HG03196 (cell line): ENCODE measurements at regions not wholly inside any gene's neighbourhood (a gene's known extent, or its start where the extent isn't known, plus 50 kb on each side); places are given as distances from the start of the nearest gene placed in this dataset.
A peak's percentile ranks its signal among the peaks of the same experiment; 100 is the strongest.

ENCODE experiments used
- ATAC-seq: cut with Tn5 transposase; IDR thresholded peaks from one replicate; pipeline ENCODE4 v1.9.1; 2021; ENCODE audit not compliant: unreplicated experiment

DNA sequence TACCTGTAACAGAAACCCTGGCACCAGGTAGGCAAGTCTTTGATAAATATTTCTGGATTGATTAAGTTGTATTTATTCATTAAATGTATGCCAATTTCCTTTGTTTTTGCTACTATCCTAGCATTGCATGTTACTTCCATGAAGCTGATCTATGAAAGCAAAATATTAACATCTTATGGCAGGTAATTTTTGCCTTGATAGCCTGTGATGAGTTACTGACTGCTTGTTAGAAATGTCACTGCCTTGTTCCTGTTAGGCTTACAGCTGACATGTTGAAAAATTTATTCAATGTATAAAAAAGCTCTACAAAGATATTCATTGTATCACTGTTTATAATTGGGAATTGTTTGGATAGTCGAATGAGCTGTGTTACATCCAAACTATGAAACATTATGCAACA is 830.1 kb downstream of the TUSC7 start:
- no peak for ATAC-seq

DNA sequence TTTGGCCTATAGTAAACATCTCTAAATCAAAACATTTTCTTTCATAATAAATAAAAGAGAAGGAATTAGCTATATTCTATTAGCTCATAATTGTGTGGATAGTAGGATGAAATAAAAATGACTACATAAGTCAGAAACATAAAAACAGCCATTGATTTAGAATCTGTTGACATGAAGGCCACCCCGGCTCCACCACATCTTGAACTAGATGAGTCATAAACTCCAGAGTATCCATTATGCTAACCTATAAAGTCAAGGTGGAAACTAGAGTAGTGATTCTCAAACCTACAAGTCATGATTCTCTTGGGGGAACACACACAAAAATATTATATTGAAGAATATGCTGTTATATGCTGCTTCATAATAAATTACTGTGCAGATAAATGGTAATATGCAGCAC is 831.0 kb downstream of the TUSC7 start:
- no peak for ATAC-seq

DNA sequence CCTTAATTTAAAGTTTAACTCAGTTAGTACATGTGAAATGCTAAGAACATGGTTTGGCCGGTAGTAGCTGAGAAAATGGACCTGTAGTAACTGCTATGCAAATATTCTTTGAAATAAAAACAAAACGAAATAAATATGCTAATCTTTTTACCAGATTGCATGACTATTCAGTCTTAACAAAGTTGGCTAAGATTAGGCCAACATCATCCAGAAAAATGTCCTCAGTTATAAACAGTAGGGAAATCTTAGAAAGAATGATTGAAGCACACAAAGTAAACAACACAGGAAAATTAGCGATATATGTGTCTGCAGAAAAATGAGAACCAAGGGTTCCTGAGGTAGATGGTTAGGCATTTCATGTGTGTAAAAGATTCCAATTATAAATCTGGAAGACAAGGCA is 832.1 kb downstream of the TUSC7 start:
- ATAC-seq = no peak

DNA sequence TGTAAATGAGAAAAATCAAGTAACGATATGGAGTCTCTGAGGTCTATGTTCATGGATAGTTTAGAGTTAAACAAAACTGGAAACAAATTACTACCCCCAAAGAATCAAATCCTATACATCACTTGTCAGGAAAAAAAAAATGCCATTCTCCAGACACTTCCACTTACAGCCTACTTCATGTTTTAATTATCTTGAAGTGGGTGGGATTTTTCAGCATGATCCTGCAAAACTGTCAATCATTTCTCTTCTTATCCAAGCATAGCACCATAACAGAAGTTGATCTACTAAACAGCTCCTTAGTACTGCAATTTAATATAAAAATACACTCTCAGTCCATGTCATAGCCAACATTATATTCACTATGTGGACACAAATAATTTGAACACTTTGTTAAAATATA is 833.9 kb downstream of the TUSC7 start:
- ATAC-seq = no peak

DNA sequence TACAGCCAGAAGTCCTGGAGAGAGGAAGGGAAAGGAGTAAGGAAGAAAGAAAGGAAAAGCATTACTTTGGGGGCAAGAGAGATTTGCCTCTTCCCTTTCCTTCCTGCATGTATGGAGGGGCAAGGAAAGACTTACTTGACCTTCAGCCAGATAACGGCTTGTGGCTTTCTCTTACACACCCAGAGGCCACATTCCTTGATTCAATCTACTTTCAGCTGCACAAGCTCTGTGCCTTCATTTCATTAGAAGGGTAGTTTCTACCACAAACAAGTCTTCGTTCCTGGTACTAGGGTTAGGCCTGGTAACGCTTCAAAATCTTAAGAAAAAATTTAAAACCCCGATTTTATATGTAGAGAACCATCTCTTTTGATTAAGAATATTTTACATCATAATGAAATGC is 835.9 kb downstream of the TUSC7 start:
- no peak for ATAC-seq

DNA sequence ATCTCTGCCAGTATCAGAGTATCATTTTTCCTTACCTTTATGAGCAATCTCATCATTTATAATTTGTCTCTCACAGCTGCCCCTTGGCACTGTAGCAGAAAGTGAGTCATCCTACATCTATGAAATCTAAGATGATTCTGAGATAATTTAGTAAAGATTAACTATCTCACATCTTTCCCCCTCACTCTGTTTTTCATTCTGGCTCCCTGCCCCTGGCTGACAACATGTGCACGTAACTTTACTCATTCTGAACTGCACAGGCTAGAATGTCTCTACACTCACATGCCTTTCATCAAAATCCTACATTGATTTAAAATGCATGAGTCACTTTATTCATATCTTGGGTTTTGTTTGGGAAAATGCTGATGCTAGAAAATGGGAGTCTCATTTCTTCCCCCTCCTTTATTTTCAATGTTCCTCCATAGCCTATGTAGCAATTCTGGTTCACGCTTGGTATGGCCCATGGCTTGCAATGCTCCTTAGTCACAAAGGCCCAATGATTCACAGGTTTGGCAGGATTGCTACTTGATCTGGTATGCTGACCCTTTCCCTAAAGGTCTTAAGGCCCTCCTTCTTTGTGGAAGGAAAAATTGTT is 838.5 kb downstream of the TUSC7 start:
- no peak for ATAC-seq

DNA sequence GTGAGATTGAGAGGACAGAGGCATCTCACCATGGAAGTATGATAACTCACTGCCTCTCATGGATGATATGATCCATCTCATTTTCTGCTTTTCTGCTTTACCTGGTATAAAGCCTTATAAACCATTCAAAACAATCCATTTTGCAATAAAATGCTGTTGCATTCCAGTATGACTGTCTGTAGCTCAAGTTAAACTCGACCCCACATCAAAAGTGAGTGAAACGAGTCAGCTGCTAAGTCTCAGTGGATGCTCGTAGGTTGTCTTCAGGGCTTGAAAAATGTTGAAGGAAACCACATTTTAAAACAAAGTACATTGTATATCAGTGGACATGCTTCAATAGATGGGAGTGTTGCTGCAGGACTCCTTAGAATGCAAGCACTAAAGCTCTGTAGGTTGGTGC is 839.0 kb downstream of the TUSC7 start:
- ATAC-seq = no peak

DNA sequence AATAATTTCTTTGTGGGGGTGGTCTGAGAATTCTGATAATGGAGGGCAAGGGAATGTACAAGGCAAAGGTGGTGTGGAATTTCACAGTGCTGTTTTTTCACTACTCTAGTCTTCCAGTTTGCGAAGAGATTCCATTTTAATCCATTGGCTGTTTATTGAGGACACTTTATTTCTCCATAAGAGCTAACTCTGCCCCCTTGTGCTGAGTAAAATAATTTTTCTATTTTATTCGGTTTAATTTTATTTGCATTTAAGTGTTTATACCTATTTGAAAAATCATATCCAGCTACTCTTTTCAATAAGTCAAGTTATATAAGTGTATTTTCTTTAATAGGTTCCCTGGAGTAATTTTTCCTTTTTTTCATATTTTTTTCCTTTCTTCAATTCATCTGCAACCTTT is 840.1 kb downstream of the TUSC7 start:
- ATAC-seq = no peak

DNA sequence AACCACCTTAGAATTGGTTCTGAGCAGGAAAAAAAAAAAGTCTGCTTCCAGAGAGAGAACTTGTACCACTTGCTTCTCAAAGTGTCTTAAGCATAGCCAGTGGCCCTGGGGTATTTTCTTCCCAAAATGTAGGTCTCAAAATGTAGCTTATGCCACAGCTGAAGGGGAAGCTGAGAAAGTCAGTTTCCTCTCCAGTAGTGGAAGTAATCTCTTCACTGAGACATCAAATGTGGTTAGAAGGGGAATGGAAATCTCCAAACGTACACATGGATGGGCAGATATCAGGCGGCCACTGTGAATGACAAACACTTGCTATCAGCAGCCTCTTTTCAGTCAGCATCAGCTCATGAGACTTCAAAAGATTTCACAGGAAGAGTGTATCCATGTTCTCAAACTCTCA is 841.2 kb downstream of the TUSC7 start:
- no peak for ATAC-seq

DNA sequence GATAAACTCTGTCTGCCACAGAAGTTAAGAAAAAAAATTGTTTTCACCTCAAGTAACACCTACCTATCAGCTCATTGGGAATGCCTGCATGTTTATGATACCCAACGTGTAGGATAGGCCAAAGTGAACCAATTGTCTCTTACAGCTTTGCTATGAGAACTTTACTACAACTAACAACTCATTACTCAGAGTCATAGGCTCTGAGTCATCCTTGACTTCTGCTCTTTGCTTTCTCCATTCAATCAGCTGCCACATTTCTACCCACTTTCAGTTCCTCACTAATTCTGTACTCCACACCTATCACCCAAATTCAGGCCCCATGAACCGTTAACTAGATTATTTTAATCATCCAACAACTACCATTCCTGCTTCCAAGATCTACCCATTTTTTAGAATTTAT is 843.9 kb downstream of the TUSC7 start:
- peak; percentile 96 for ATAC-seq

DNA sequence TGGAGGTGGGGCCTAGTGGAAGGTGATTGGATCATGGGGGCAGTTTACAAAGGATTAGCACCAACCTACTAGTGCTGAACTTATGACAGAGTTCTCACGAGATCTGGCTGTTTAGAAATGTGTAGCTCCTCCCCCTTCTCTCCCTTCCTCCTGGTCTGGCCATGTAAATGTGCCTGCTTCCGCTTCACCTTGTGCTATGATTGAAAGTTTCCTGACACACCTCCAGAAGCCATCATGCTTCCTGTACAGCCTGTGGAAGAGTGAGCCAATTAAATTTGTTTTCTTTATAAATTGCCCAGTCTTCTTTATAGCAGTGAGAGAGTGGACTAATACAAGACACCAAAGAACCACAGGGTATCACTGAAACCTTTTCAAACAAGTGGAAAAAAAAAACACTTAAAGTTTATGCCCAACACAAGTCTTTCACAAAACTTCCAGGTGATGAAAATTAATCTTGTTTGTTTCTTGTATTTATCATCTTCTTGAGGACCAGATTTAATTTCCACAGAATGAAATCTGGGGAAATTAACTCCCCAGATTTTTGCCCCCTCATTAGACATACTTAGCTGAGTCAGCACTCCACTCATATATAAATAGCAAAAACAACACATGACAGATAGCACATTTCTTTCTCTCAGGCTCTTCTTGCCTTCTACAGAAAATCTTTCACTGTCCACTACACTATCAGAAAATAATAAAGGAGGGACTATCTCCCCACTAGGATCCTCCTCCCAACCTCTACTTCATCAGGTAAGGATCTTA is 847.2 kb downstream of the TUSC7 start:
- no peak for ATAC-seq

DNA sequence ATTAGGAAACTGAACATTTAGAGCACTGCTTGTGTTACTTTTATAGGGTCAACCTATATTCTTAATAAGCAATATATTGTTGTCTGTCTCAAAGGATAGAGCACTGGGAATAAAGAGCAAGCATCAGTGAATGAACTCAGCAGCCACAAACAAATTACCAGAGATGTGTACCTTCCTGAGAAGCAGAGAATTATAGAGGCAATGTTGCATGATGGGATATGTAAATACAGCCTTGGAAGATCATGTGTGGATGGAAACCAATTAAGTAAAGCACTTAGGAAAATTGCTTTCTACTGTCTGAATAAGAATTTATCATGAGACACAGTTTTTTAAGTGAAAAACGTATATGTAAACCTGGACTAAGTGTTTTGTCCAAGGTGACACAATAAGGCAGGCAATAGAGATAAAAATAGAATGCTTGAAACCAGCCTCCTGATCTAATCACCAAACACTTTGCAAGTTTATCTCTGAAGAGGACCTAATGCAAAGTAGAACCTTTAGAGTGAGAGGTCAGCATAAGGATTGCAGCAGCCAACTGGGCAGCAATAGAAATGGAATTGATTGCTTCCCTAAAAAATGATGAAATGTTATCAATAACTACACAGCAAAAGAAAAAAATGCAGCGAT is 848.0 kb downstream of the TUSC7 start:
- no peak for ATAC-seq

DNA sequence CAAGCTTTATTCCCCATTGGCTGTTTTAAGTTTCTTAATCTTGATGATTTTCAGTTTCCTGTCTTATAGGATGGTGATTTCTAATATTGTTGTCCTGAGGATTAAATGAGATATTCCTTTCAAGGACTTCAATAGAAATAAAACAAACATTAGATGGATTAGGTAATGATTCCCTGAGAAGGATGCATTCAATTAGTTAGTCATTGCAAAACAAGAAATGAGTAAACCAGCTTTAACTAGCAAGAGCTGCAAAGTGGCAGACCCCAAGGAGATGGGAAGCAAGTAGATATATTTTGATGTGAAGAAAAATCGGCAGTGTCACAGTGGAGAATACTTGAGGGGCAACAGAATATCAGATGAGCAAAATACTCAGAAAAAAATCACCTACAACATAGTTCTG is 849.1 kb downstream of the TUSC7 start:
- ATAC-seq = no peak

DNA sequence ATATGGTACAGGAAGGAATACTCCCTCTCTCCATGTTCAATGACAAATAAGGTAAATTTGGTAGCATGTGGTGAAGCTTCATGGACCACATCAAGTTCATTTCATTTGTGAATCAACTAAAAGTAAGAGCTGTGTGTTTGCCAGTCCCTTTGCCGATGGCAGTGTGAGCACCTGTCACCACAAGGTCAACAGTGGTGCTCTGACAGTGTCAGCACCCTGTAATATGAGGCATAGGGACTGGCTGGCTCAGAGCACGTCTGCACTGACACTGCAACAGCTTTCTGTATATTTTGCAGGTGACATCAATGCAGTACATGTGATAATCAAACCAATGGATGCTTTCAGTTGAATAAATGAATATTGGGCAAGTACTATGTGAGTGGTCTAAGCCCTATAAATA is 852.4 kb downstream of the TUSC7 start:
- no peak for ATAC-seq

DNA sequence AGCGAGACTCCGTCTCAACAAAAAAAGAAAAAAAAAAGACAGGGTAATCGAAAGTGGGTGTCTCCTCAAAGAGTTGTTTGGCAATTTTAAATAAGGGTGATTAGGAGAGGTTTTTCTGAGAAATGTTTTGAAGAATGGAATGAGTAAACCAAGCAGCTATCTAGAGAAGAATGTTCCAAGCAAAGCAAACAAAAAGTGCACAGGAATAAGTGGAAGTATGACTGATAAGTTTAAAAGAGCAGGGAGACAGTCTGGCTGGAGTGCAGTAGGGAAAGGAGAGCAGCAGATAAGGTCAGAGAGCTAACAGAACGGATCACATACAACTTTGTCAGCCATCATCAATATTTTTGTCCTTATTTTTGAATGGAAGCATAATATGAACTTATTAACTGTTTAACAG is 853.5 kb downstream of the TUSC7 start:
- ATAC-seq = no peak

DNA sequence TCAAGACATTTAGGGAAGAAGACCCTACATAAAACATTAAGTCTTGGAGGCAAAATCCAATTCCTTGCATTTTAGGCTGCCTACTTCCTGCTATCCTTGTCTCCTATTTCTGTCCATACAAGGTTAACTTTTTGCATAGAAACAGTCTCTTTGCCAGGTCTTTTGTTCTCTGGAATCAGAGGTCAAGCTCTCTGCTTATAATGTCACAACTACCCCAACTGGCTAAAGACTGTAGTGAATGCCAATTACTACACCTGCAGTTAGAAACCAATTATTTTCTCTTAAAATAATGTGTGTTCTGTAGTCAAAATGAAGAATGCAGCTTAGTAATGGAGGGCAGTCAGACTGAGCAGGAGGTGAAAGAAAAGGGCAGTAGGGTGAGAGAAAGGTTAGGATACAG is 856.2 kb downstream of the TUSC7 start:
- no peak for ATAC-seq

DNA sequence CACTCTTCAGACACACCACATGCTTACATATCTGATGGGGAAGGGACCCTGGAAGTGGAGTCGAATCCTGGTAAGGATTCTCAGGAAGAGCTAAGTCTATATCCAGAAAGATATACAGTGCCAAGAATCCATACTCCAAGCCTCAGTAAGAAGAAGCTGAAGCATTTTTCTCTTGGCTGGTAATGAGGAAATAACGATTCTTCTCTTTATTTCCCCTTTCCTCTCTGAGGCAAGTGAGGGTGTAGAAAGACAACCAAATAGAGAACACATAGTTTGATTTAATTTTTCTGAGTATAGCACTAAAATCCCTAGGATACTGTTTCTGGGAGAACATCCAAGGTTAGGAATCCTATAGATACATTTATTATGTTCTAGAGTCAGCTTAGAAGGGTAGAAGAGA is 857.3 kb downstream of the TUSC7 start:
- ATAC-seq = no peak

DNA sequence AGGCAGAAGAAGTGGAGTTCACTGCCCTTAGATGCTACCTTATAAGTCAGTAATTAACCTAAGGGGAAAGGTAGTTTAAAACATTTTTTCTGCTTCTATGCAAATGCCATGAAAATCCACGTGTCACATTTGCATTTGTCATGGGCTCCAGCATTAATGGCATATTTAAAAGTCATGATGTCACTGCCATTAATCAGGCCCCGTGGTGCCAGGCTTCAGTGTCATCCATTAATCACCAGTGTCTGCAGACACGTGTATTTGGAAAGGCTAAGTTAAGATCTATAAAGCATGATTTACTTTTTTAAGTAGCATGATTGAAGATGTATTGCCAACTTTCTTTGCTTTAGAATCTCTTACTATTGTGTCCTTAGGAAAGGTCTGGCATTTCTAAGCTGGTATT is 857.8 kb downstream of the TUSC7 start:
- ATAC-seq = no peak

DNA sequence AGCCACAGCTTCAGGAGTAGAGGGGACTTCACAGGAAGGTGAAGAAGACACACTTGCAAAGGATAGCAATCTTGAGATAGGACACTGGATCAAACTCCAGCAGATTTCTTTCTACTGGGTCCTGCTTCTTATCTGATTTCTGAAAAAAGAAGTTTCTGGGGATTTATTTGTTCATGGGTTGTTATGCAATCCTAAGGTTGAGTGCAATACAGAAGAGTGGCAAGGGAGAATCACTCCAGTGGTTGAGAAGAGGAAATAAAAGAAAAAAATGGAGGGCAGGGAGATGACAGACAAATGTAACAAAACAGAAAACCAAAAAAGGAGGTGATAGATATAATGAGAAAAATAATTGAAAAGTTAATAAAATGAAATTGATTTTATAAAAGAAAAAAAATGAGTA is 858.3 kb downstream of the TUSC7 start:
- no peak for ATAC-seq

DNA sequence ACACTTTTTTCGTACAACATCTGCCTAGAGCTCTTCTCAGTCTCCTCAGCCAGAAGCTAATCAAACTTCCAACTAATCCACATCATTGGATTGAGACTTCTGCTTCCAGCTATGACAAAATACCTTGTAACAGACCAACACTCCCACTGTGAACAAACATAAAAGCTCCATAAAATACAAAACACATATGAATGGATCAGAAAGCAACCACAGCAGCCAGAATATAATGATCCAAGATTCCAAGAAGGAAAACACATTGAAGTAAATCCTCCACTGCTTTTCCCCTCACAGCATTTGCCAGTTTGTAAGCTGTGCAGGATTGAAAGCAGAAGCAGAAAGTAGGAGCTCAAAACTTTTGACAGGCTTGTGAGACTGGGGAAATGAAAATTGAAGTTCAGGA is 863.2 kb downstream of the TUSC7 start:
- ATAC-seq = no peak

DNA sequence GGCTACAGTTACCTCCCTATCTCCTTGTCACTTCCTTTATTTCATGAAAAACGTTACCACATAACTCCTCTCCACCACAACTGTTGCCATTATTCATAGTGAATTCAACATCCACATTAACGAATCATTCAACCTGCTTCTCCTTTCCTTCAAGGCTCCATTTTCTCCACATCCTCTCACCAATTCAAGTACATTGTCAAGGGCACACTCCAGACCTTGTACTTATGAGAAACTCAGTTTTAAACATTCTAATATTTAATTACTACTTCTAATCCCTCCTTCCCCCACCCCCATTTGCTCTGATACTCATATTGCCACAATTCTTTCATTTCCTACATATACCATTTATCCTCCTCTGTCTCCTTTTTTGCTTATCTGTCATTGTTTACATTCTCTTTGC is 871.2 kb downstream of the TUSC7 start:
- ATAC-seq = no peak

DNA sequence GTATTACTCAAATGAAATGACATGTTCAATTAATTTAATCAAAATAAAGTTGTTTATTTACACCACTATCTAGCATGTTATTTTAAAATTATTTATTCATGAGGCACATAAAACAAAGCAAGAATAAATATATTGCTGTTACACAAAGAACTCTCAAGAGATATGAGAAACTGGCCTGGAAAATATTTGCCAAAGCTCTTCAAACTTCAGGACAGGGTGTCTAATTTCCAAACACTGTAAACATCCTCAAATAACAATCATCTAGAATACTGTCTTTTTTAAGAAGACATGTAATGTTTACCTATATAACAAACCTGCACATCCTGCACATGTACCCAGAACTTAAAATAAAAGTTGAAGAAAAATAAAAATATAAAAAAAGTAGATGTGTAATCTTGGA is 876.6 kb downstream of the TUSC7 start:
- no peak for ATAC-seq

DNA sequence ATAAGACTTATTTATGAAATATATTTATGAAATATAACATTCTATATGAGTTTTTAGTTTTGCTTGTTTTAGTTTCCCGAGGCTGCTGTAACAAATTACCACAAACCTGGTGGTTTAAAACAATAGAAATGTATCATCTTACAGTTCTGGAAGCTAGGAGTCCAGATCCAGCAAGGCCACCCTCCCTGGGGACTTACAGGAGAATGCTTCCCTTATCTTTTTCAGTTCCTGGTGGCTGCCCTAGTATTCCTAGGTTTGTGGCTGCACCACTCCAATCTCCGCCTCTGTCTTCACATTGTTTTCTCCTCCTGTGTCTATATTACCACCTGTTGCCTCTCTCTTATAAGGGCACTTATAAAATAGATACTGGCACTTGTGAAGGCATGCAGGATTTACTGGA is 877.8 kb downstream of the TUSC7 start:
- no peak for ATAC-seq
